SK-N-SH (cell line): ENCODE measurements at regions not wholly inside any gene's neighbourhood (a gene's known extent, or its start where the extent isn't known, plus 50 kb on each side); places are given as distances from the start of the nearest gene placed in this dataset.

ENCODE experiments used
- EZH2phosphoT487 ChIP-seq: fragments of 200-600 bp; sonication (generic); IDR thresholded peaks from 2 replicates; pipeline ENCODE4 v1.6.1; 2017; ENCODE audit warnings: low read depth, mixed run types, mild to moderate bottlenecking, antibody characterized with exemption, moderate library complexity, borderline replicate concordance
- FOXM1 ChIP-seq: IDR thresholded peaks from 2 replicates; pipeline ENCODE4 v1.4.0; 2012; ENCODE audit warnings: low read depth, mild to moderate bottlenecking
- GABPA ChIP-seq: IDR thresholded peaks from 2 replicates; pipeline ENCODE4 v1.4.0; 2012; ENCODE audit warnings: low read depth, mild to moderate bottlenecking
- JUND ChIP-seq: IDR thresholded peaks from 2 replicates; pipeline ENCODE4 v1.4.0; 2012
- RAD21 ChIP-seq: IDR thresholded peaks from 2 replicates; pipeline ENCODE4 v1.6.1; 2012; ENCODE audit warnings: mild to moderate bottlenecking, low read length
- RFX5 ChIP-seq: IDR thresholded peaks from 2 replicates; pipeline ENCODE4 v1.6.1; 2012; ENCODE audit warnings: mild to moderate bottlenecking, improper control_type of control experiment, low read length
- TAF1 ChIP-seq: IDR thresholded peaks from 2 replicates; pipeline ENCODE4 v1.6.1; 2012; ENCODE audit warnings: low read depth, mild to moderate bottlenecking, low read length, moderate library complexity, borderline replicate concordance
- TCF12 ChIP-seq: IDR thresholded peaks from 2 replicates; pipeline ENCODE4 v1.4.0; 2012
- TF ChIP-seq, protein P1 (sequence below): fragments of 200-600 bp; sonication (generic); IDR thresholded peaks from 2 replicates; pipeline ENCODE4 v1.6.1; 2017; ENCODE audit warnings: antibody characterized with exemption, mild to moderate bottlenecking, moderate library complexity
- TF ChIP-seq, protein P2 (sequence below): fragments of 150-350 bp; IDR thresholded peaks from 2 replicates; pipeline ENCODE4 v1.6.1; 2017; ENCODE audit warnings: antibody characterized with exemption, low read length, low read depth, borderline replicate concordance
- TF ChIP-seq, protein P3 (sequence below): IDR thresholded peaks from 2 replicates; pipeline ENCODE4 v1.4.0; 2012; ENCODE audit warnings: low read depth, borderline replicate concordance
- TF ChIP-seq, protein P4 (sequence below): IDR thresholded peaks from 2 replicates; pipeline ENCODE4 v1.6.1; 2012; ENCODE audit warnings: mild to moderate bottlenecking, low read depth, low read length, moderate library complexity
- TF ChIP-seq, protein P5 (sequence below): IDR thresholded peaks from 2 replicates; pipeline ENCODE4; 2012

DNA sequence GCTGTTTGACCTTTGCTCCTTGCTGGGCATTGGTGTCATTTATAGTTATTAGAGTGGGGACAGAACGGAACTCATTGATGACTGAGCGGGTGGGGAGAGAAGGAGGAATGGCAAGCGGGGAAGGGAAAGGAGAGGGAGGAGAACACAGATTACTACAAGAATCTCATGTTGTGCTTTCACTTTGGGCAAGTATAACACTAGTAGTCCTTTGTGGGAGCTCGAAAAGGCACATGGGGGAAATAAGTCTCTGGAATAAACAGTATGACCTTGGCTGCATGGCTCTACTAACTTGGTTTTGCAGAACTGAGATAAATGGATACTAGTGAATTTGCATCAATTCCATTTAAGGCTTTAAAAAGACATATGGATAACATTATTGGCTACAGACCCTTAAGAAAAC is 161.7 kb upstream of the NABP1 start:
- TF ChIP-seq, protein P1, sequence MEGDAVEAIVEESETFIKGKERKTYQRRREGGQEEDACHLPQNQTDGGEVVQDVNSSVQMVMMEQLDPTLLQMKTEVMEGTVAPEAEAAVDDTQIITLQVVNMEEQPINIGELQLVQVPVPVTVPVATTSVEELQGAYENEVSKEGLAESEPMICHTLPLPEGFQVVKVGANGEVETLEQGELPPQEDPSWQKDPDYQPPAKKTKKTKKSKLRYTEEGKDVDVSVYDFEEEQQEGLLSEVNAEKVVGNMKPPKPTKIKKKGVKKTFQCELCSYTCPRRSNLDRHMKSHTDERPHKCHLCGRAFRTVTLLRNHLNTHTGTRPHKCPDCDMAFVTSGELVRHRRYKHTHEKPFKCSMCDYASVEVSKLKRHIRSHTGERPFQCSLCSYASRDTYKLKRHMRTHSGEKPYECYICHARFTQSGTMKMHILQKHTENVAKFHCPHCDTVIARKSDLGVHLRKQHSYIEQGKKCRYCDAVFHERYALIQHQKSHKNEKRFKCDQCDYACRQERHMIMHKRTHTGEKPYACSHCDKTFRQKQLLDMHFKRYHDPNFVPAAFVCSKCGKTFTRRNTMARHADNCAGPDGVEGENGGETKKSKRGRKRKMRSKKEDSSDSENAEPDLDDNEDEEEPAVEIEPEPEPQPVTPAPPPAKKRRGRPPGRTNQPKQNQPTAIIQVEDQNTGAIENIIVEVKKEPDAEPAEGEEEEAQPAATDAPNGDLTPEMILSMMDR: no peak
- TF ChIP-seq, protein P2, sequence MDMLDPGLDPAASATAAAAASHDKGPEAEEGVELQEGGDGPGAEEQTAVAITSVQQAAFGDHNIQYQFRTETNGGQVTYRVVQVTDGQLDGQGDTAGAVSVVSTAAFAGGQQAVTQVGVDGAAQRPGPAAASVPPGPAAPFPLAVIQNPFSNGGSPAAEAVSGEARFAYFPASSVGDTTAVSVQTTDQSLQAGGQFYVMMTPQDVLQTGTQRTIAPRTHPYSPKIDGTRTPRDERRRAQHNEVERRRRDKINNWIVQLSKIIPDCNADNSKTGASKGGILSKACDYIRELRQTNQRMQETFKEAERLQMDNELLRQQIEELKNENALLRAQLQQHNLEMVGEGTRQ: no peak
- TF ChIP-seq, protein P3, sequence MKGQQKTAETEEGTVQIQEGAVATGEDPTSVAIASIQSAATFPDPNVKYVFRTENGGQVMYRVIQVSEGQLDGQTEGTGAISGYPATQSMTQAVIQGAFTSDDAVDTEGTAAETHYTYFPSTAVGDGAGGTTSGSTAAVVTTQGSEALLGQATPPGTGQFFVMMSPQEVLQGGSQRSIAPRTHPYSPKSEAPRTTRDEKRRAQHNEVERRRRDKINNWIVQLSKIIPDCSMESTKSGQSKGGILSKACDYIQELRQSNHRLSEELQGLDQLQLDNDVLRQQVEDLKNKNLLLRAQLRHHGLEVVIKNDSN: no peak
- TF ChIP-seq, protein P4, sequence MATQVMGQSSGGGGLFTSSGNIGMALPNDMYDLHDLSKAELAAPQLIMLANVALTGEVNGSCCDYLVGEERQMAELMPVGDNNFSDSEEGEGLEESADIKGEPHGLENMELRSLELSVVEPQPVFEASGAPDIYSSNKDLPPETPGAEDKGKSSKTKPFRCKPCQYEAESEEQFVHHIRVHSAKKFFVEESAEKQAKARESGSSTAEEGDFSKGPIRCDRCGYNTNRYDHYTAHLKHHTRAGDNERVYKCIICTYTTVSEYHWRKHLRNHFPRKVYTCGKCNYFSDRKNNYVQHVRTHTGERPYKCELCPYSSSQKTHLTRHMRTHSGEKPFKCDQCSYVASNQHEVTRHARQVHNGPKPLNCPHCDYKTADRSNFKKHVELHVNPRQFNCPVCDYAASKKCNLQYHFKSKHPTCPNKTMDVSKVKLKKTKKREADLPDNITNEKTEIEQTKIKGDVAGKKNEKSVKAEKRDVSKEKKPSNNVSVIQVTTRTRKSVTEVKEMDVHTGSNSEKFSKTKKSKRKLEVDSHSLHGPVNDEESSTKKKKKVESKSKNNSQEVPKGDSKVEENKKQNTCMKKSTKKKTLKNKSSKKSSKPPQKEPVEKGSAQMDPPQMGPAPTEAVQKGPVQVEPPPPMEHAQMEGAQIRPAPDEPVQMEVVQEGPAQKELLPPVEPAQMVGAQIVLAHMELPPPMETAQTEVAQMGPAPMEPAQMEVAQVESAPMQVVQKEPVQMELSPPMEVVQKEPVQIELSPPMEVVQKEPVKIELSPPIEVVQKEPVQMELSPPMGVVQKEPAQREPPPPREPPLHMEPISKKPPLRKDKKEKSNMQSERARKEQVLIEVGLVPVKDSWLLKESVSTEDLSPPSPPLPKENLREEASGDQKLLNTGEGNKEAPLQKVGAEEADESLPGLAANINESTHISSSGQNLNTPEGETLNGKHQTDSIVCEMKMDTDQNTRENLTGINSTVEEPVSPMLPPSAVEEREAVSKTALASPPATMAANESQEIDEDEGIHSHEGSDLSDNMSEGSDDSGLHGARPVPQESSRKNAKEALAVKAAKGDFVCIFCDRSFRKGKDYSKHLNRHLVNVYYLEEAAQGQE: no peak
- TF ChIP-seq EZH2phosphoT487: no peak
- TF ChIP-seq FOXM1: no peak
- TF ChIP-seq GABPA: no peak
- no peak for TF ChIP-seq TCF12
- TF ChIP-seq JUND: no peak
- TF ChIP-seq, protein P5, sequence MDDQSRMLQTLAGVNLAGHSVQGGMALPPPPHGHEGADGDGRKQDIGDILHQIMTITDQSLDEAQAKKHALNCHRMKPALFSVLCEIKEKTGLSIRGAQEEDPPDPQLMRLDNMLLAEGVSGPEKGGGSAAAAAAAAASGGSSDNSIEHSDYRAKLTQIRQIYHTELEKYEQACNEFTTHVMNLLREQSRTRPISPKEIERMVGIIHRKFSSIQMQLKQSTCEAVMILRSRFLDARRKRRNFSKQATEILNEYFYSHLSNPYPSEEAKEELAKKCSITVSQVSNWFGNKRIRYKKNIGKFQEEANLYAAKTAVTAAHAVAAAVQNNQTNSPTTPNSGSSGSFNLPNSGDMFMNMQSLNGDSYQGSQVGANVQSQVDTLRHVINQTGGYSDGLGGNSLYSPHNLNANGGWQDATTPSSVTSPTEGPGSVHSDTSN: no peak
- TF ChIP-seq TAF1: no peak
- no peak for TF ChIP-seq RAD21
- TF ChIP-seq RFX5: no peak
